ENCODE measurements at regions not wholly inside any gene's neighbourhood (a gene's known extent, or its start where the extent isn't known, plus 50 kb on each side); places are given as distances from the start of the nearest gene placed in this dataset.
A peak's percentile ranks its signal among the peaks of the same experiment; 100 is the strongest.

GRCh38 chr4:119744580-119744979, 116.0 kb upstream of the PDE5A start:
- no peak for DNase-seq

DNA sequence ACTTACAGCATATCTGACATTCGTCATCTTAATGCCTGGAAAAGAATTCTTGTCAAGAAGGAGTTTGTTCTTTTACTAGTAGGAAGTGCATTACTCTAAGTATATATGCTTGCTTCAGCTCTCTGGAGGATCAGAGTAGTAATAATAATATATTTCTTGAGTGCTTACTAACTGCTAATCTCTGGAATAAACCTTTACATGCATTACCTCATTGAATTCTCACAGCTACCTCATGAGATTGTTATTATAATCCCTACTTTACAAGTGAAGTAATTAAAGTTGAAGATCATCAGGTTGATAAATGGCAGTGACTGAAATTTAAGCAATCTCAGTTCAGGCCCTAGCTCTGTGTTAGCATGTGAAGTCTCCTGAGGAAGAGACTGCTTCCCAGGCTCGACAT, 115.0 kb upstream of the PDE5A start:
- no peak for DNase-seq

DNA sequence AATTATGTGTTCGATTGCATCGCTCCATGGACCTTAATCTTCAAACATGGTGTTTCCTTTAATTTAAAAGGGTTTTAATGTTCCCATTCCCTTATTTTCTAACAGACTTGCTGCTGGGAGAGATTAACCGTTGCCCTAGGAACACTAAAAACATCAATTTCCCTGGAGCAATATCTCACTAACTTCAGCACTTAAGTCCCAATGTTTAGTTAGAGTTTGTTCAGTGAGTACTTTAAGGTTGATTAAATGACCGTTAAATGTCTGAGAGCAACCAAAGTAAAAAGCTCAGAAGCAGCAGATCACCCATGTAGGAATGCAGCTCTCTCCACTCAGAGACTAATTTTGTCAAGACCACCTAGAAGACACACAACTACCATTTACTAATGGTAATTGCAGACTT, 111.2 kb upstream of the PDE5A start:
- DNase-seq, result no peak

- DNase-seq, result no peak
These were observed 110.3 kb upstream of the PDE5A start for GRCh38 chr4:119738901-119739300.

DNA sequence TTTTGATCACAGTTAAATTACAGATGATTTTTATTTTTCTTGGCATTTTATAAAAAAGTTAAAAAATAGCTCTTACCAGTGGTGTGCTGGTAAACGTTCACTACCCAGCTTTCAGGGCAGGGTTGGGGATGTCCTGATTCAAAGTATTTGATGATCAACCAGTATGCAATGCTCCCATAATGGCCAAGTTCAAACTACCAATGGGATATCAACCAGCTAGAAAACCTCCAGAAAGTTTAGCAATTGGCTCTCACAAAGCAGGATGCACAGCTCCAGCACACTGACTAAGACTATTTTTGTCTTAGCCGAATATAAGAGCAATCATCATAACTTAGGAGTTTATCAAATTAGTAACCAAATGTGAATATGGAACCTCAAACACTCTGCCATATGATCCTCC, 108.0 kb upstream of the PDE5A start:
- DNase-seq, result no peak

DNA sequence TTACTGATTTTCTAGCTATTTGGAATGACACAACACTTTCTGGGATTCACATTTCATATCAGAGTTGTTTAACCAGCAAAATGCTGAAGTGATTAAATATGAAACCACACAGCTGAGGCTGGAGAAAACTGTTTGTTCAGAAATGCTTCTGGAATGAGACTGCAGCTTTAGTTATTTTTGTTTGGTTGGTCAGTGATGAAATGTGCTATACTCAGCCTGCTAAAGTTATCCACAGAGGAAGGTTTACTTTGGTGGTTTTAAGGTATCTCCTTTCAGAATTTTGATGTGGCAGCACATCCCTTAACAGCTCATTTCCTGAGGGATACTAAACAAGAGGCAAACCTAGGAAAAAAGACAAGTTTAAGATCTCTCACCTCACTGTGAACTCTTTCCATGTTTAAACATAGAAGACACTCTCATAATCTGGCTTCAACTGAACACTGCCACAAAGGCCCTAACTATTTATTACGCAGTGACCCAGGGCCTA, 106.6 kb upstream of the PDE5A start:
- peak; percentile 95 for DNase-seq

- peak; percentile 57 for DNase-seq
These were observed 104.8 kb upstream of the PDE5A start for GRCh38 chr4:119733431-119733830.

GRCh38 chr4:119731778-119732177, 103.2 kb upstream of the PDE5A start:
- DNase-seq, result no peak

- DNase-seq, result peak; percentile 53
These were observed 102.6 kb upstream of the PDE5A start for GRCh38 chr4:119731146-119731742.

GRCh38 chr4:119730671-119730950, 102.0 kb upstream of the PDE5A start:
- no peak for DNase-seq

GRCh38 chr4:119729835-119730670, 101.4 kb upstream of the PDE5A start:
- peak; percentile 94 for DNase-seq

GRCh38 chr4:119728692-119729593, 100.3 kb upstream of the PDE5A start:
- peak; percentile 57 for DNase-seq

- no peak for DNase-seq
These were observed 99.6 kb upstream of the PDE5A start for GRCh38 chr4:119728185-119728584.

- peak; percentile 82 for DNase-seq
These were observed 97.9 kb upstream of the PDE5A start for GRCh38 chr4:119726505-119726904.

- DNase-seq, result peak; percentile 52
These were observed 97.2 kb upstream of the PDE5A start for GRCh38 chr4:119725688-119726330.

DNA sequence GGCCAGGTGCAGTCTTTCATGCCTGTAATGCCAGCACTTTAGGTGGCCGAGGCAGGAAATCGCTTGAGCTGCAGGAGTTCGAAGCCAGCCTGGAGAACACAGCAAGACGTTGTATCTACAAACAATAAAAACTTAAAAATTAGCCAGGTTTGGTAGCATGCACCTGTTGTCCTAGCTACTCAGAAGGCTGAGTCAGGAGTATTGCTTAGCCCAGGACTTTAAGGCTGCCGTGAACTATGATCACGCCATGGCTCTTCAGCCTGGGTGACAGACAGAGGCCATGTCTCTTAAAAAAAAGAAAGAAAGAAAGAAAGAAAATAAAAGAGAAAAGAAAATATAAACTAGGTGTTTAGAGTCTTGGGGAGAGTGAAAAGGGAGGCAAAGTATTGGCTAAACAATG, 96.4 kb upstream of the PDE5A start:
- no peak for DNase-seq

GRCh38 chr4:119722670-119723069, 94.1 kb upstream of the PDE5A start:
- no peak for DNase-seq

DNA sequence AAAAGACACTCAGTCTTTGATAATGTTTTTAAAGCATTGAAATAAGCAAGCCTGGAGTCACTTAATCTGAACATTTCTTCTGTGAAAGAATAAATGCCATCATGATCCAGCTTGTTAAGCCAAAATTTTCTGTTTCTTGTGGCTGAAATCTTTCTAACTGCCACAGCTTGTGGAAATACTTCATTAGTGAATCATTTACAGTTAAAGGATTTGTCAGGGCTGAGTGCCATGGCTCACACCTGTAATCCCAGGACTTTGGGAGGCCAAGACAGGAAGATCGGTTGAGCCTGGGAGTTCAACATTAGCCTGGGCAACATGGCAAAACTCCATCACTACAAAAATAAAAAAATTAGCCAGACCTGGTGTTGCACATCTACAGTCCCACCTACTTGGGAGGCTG, 93.3 kb upstream of the PDE5A start:
- DNase-seq, result no peak

DNA sequence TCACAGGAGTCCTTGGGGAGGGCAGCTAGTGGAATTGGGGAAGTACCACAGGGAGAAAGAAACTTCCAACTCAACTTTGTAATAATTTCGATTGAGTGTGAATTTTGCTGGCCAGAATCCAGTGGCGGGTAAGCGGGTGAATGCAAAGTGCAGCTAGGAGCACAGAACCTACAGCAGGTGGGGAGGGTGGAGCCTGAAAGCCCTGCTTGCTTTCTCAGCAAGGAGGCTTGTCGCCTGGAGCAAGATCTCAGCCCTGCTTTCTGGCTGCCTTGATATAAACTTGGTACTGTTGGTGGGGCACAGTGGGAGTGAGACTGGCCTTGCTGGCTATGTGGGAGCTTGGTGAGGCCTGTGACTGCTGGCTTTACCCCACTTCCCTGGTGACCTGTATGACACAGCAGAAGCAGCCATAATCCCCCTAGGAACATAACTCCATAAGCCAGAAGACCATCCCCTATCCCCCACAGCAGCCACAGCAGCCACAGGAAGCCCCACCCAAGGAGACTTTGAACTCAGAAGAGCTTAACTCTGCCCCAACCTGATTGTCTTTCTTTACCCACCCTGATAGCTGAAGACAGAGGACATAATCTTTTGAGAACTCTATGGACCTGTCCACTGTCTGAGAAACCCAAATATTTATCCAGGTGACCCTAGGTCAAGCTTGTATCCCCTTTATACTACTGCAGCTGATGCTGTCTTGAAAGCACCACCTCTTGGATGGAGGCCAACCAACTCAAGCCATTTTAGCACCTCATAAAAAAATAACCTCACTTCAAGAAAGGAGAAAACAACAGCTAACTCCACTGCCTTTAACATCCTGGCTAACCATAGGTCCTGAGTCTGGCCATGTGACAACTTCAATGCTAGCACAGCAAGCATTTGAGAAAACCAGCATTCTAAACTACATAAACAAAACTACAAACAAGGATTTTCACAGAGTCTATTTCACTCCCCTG, 87.2 kb upstream of the PDE5A start:
- DNase-seq, result no peak

DNA sequence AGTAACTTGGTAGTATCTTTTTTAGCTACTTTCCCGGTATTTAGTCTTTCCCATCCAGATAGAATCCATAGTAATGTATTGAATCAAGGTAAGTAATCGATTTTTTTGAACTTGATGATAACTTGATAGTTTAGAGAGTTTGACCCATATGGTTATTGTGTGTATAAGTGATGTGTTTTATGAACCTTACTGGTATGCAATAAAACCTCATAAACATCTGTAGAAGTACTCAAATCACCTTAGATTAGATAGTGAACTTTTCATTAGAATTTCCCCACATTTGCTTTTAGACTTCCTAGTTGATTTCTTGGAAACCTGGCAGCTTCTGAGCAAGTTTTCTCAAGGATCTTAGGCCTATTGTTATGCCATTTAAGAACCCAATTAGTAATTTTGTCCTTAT, 80.8 kb upstream of the PDE5A start:
- no peak for DNase-seq

GRCh38 chr4:119707336-119707735, 78.7 kb upstream of the PDE5A start:
- no peak for DNase-seq

DNA sequence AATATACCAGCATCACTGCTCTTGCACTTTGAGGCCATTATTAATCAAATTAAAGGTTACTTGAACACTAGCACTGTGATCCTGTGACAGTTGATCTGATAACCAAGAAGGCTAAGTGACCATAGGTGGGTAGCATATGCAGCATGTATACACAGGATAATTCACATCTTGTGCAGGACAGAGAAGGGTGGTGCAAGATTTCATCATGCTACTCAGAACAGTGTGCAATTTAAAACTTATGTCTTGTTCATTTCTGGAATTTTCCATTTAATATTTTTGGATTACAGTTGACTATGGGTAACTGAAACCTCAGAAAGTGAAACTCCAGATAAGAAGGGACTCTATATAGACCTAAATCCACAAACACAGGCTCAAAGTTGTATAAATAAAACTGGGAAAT, 78.2 kb upstream of the PDE5A start:
- no peak for DNase-seq

All from fibroblast of skin of scalp (primary cell).